WTC11 (cell line): ENCODE measurements at regions not wholly inside any gene's neighbourhood (a gene's known extent, or its start where the extent isn't known, plus 50 kb on each side); places are given as distances from the start of the nearest gene placed in this dataset.

ENCODE experiments used
- ATAC-seq: fragments of 200-7000 bp; cut with Tn5 transposase; 2 replicates; pipeline ENCODE4 v1.10.0; 2021; ENCODE audit warnings: mild to moderate bottlenecking, moderate library complexity
- CTCF ChIA-PET: fragments of 300-600 bp; sonication (Branson Sonifier 250); formaldehyde crosslinking; loops from one replicate; lab custom pipeline; 2021; ENCODE audit warnings: antibody characterized with exemption; lab: Charles Lee
- POLR2A ChIA-PET: fragments of 350-600 bp; sonication (Branson Sonifier 250); formaldehyde crosslinking; loops from one replicate; lab custom pipeline; 2021; ENCODE audit warnings: antibody characterized with exemption; lab: Charles Lee
- DNase-seq: peaks from one replicate; pipeline ENCODE4 v3.0.0; 2021; ENCODE audit warnings: low spot score
- H3K27ac Mint-ChIP-seq: 2 replicates; pipeline ENCODE4 v1.8.0; 2021; ENCODE audit warnings: mixed read lengths
- H3K27me3 Mint-ChIP-seq: 2 replicates; pipeline ENCODE4 v1.8.0; 2021; ENCODE audit warnings: low read depth, mild to moderate bottlenecking, moderate library complexity, mixed read lengths
- H3K36me3 Mint-ChIP-seq: 2 replicates; pipeline ENCODE4 v1.8.0; 2021; ENCODE audit warnings: mixed read lengths
- H3K4me1 Mint-ChIP-seq: 2 replicates; pipeline ENCODE4 v1.8.0; 2022; ENCODE audit warnings: mixed read lengths
- H3K4me3 Mint-ChIP-seq: 2 replicates; pipeline ENCODE4 v1.8.0; 2021; ENCODE audit warnings: mild to moderate bottlenecking, moderate library complexity, mixed read lengths
- H3K9me3 Mint-ChIP-seq: 2 replicates; pipeline ENCODE4 v1.8.0; 2021; ENCODE audit warnings: mixed read lengths
- AR ChIP-seq: fragments of 250-450 bp; sonication (Bioruptor Pico); IDR thresholded peaks from 2 replicates; pipeline ENCODE4 v1.9.0; 2021; ENCODE audit warnings: mild to moderate bottlenecking
- CREB1 ChIP-seq: sonication (generic); formaldehyde crosslinking; IDR thresholded peaks from 2 replicates; pipeline ENCODE4 v1.8.0; 2023; ENCODE audit warnings: mild to moderate bottlenecking, missing genetic modification reagents
- E2F1 ChIP-seq: sonication (generic); formaldehyde crosslinking; IDR thresholded peaks from 2 replicates; pipeline ENCODE4 v1.8.0; 2022; ENCODE audit warnings: mild to moderate bottlenecking, missing genetic modification reagents
- EMX1 ChIP-seq: fragments of 250-450 bp; sonication (Bioruptor Pico); IDR thresholded peaks from 2 replicates; pipeline ENCODE4 v1.8.0; 2021; ENCODE audit warnings: mild to moderate bottlenecking
- ETV6 ChIP-seq: sonication (generic); formaldehyde crosslinking; IDR thresholded peaks from 2 replicates; pipeline ENCODE4 v1.8.1; 2022; ENCODE audit warnings: mild to moderate bottlenecking, missing genetic modification reagents
- GABPB1 ChIP-seq: sonication (generic); formaldehyde crosslinking; IDR thresholded peaks from 2 replicates; pipeline ENCODE4 v1.8.1; 2023; ENCODE audit warnings: mild to moderate bottlenecking, missing genetic modification reagents
- NFATC4 ChIP-seq: fragments of 250-450 bp; sonication (Bioruptor Pico); IDR thresholded peaks from 2 replicates; pipeline ENCODE4 v1.9.0; 2021; ENCODE audit warnings: mild to moderate bottlenecking
- NR1H2 ChIP-seq: sonication (generic); formaldehyde crosslinking; IDR thresholded peaks from 2 replicates; pipeline ENCODE4 v1.9.0; 2021; ENCODE audit warnings: mild to moderate bottlenecking, moderate library complexity, missing genetic modification reagents
- PRDM15 ChIP-seq: sonication (generic); formaldehyde crosslinking; IDR thresholded peaks from 2 replicates; pipeline ENCODE4 v1.8.0; 2022; ENCODE audit warnings: missing genetic modification reagents
- PRRX2 ChIP-seq: fragments of 250-450 bp; sonication (Bioruptor Pico); IDR thresholded peaks from 2 replicates; pipeline ENCODE4 v1.8.0; 2021; ENCODE audit warnings: mild to moderate bottlenecking
- RORB ChIP-seq: fragments of 250-450 bp; sonication (Bioruptor Pico); IDR thresholded peaks from 2 replicates; pipeline ENCODE4 v1.9.0; 2021; ENCODE audit warnings: mild to moderate bottlenecking
- STAT6 ChIP-seq: sonication (generic); formaldehyde crosslinking; conservative IDR thresholded peaks from 2 replicates; pipeline ENCODE4 v1.8.1; 2023; ENCODE audit warnings: mild to moderate bottlenecking, low read depth, missing genetic modification reagents, moderate library complexity
- TP53 ChIP-seq: sonication (generic); formaldehyde crosslinking; IDR thresholded peaks from 2 replicates; pipeline ENCODE4 v1.8.1; 2023; ENCODE audit warnings: mild to moderate bottlenecking, missing genetic modification reagents
- ZNF281 ChIP-seq: sonication (generic); formaldehyde crosslinking; IDR thresholded peaks from 2 replicates; pipeline ENCODE4 v1.8.0; 2023; ENCODE audit warnings: mild to moderate bottlenecking, missing genetic modification reagents
- TF ChIP-seq, protein P1 (sequence below): sonication (generic); formaldehyde crosslinking; IDR thresholded peaks from 2 replicates; pipeline ENCODE4 v1.8.1; 2022; ENCODE audit warnings: mild to moderate bottlenecking, missing genetic modification reagents, moderate library complexity, borderline replicate concordance
- TF ChIP-seq, protein P2 (sequence below): sonication (generic); formaldehyde crosslinking; IDR thresholded peaks from 2 replicates; pipeline ENCODE4 v1.8.1; 2023; ENCODE audit warnings: mild to moderate bottlenecking, missing genetic modification reagents, moderate library complexity
- TF ChIP-seq, protein P3 (sequence below): sonication (generic); formaldehyde crosslinking; IDR thresholded peaks from 2 replicates; pipeline ENCODE4 v1.8.1; 2023; ENCODE audit warnings: mild to moderate bottlenecking, moderate library complexity, missing genetic modification reagents
- TF ChIP-seq, protein P4 (sequence below): fragments of 250-450 bp; sonication (Bioruptor Pico); conservative IDR thresholded peaks from 2 replicates; pipeline ENCODE4 v1.9.0; 2021; ENCODE audit warnings: mild to moderate bottlenecking

GRCh38 chr18:47737198-47737830 is 193.1 kb downstream of the SMAD2 start:
- Mint-ChIP-seq H3K9me3 (peaks cover 10% of the 10 kb centered on the region), H3K4me3 (no peak overlapping the region), H3K27me3 (peaks cover 5% of the 10 kb centered on the region), H3K27ac (no peak overlapping the region), H3K4me1 (peaks cover 8% of the 10 kb centered on the region), H3K36me3 (no peaks in the 10 kb centered on the region)
- CTCF ChIA-PET, result interaction anchor here (1.3 kb wide), 1 partner anchor 12 kb away, joined by 4 read pairs; no protein-coding TSS in a partner anchor
- ATAC-seq (no peak), DNase-seq (no peak)
- POLR2A ChIA-PET, result no interaction called here
- TF ChIP-seq ETV6 (CRISPR knock-in tag) (no peak), AR (CRISPR knock-in tag) (no peak), TP53 (CRISPR knock-in tag) (no peak), PRDM15 (no peak), NR1H2 (CRISPR knock-in tag) (no peak), STAT6 (CRISPR knock-in tag) (no peak), CREB1 (no peak), GABPB1 (CRISPR knock-in tag) (no peak), EMX1 (CRISPR knock-in tag) (no peak), RORB (no peak), NFATC4 (CRISPR knock-in tag) (no peak), ZNF281 (no peak), PRRX2 (no peak), E2F1 (no peak)
- TF ChIP-seq, protein P1, sequence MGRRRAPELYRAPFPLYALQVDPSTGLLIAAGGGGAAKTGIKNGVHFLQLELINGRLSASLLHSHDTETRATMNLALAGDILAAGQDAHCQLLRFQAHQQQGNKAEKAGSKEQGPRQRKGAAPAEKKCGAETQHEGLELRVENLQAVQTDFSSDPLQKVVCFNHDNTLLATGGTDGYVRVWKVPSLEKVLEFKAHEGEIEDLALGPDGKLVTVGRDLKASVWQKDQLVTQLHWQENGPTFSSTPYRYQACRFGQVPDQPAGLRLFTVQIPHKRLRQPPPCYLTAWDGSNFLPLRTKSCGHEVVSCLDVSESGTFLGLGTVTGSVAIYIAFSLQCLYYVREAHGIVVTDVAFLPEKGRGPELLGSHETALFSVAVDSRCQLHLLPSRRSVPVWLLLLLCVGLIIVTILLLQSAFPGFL (CRISPR knock-in tag), result no peak
- TF ChIP-seq, protein P2, sequence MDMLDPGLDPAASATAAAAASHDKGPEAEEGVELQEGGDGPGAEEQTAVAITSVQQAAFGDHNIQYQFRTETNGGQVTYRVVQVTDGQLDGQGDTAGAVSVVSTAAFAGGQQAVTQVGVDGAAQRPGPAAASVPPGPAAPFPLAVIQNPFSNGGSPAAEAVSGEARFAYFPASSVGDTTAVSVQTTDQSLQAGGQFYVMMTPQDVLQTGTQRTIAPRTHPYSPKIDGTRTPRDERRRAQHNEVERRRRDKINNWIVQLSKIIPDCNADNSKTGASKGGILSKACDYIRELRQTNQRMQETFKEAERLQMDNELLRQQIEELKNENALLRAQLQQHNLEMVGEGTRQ (CRISPR knock-in tag), result no peak
- TF ChIP-seq, protein P3, sequence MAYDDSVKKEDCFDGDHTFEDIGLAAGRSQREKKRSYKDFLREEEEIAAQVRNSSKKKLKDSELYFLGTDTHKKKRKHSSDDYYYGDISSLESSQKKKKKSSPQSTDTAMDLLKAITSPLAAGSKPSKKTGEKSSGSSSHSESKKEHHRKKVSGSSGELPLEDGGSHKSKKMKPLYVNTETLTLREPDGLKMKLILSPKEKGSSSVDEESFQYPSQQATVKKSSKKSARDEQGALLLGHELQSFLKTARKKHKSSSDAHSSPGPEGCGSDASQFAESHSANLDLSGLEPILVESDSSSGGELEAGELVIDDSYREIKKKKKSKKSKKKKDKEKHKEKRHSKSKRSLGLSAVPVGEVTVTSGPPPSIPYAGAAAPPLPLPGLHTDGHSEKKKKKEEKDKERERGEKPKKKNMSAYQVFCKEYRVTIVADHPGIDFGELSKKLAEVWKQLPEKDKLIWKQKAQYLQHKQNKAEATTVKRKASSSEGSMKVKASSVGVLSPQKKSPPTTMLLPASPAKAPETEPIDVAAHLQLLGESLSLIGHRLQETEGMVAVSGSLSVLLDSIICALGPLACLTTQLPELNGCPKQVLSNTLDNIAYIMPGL (CRISPR knock-in tag), result no peak
- TF ChIP-seq, protein P4, sequence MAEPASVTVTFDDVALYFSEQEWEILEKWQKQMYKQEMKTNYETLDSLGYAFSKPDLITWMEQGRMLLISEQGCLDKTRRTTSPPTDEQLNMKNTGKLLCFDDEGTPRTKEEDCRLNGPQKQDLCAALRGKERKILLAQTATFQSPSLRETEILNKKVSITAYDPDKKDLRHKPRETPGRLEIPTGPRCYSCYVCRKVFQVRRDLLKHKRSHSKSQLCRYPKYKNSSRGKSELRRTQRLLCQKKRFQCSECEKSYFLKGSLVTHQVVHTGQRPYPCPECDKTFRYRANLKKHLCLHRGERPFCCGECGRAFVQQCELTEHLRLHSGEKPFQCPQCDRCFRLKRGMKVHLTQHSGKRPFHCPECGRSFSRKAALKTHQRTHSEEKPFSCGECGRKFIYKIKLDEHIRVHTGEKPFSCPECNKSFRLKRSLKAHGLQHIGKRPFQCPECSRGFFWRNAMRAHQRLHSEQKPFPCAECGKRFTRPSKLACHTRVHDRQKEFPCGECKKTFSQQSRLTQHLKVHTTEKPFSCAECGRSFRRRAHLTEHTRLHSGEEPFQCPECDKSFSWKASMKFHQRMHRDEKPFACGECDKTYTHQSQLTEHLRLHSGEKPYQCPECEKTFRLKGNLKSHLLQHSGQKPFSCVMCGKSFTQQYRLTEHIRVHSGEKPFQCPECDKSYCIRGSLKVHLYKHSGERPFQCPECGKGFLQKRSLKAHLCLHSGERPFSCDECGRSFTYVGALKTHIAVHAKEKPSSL (CRISPR knock-in tag), result no peak
